ENCODE measurements at regions not wholly inside any gene's neighbourhood (a gene's known extent, or its start where the extent isn't known, plus 50 kb on each side); places are given as distances from the start of the nearest gene placed in this dataset.

DNA sequence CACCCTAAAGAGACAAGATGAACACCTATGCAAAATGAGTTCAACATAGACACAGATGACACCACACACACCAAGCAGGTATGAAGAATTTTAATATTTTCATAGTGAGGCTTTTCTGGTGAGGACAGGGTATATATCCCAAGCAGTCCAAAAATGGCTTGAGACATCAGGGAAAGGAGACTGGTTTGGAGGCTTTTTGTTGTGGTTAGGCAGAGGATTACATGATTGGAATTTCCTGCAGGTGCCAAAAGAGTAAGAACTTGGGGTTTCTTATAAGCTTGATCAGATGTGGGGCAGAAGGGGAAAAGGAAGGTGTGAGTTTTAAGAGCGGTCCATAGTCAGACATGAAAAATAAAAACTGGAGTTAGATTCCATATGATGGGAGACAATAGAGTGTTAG, 420.8 kb upstream of the SLITRK1 start:
- Histone ChIP-seq H3K4me2 (ENCODE audit: low read depth, low read length) (no peak overlapping the region), H3K9me1 (ENCODE audit: insufficient read depth, low read length) (no peaks in the 10 kb centered on the region), H3K4me1 (ENCODE audit: control insufficient read depth, insufficient read depth, low read length) (no peaks in the 10 kb centered on the region), H2BK15ac (ENCODE audit: low read depth, low read length) (no peak overlapping the region), H3K9ac (ENCODE audit: low read depth, low read length) (no peak overlapping the region), H3K4ac (ENCODE audit: low read depth, low read length) (no peak overlapping the region), H4K5ac (ENCODE audit: low read depth, low read length) (no peak overlapping the region), H3K23ac (ENCODE audit: low read depth, low read length) (no peak overlapping the region), H3K9me3 (ENCODE audit: control insufficient read depth, insufficient read depth, low read length) (no peaks in the 10 kb centered on the region), H3K14ac (replicated peaks; ENCODE audit: low read depth, low read length) (no peak overlapping the region), H4K20me1 (ENCODE audit: insufficient read depth, low read length) (no peaks in the 10 kb centered on the region), H2AK5ac (ENCODE audit: low read depth, low read length) (no peak overlapping the region), H3K79me1 (ENCODE audit: low read depth in 1 of 2, low read length in 2 of 2) (no peaks in the 10 kb centered on the region), H3K36me3 (ENCODE audit: control insufficient read depth, insufficient read depth, low read length) (no peaks in the 10 kb centered on the region), H3K27me3 (ENCODE audit: control insufficient read depth, insufficient read depth, low read length) (no peaks in the 10 kb centered on the region), H3K27ac (ENCODE audit: insufficient read depth, low read length) (no peak overlapping the region), H3K4me3 (ENCODE audit: insufficient read depth, low read depth, low read length) (no peak overlapping the region), H2BK5ac (ENCODE audit: low read depth, low read length, poor library complexity, severe bottlenecking) (no peak overlapping the region), H4K8ac (ENCODE audit: low read depth in 2 of 2, low read length in 2 of 2) (no peak overlapping the region), H3K56ac (ENCODE audit: extremely low read depth, insufficient read depth, low read length) (no peak overlapping the region), H4K91ac (ENCODE audit: insufficient read depth, low read depth, low read length) (no peak overlapping the region), H3K18ac (ENCODE audit: low read depth, low read length) (no peak overlapping the region), H2AK9ac (replicated peaks; ENCODE audit: low read depth, low read length, poor library complexity) (no peak overlapping the region), H2AFZ (replicated peaks; ENCODE audit: low read length, poor library complexity) (no peak overlapping the region), H2BK120ac (ENCODE audit: low read depth, low read length) (no peak overlapping the region), H2BK20ac (ENCODE audit: low read depth, low read length) (no peak overlapping the region)
- no TSS peak for BruUV-seq (replicated peaks)
- intact Hi-C loops (cut with micrococcal nuclease) (no loop called here), dilution Hi-C loops (cut with HindIII; ENCODE audit: low sequenced_read_pairs, unreplicated experiment) (no loop called here), in situ Hi-C loops (cut with MboI; ENCODE audit: low sequenced_read_pairs) (no loop called here)
- ATAC-seq (ENCODE audit: low read depth), result no peak
- POLR2A ChIA-PET (ENCODE audit: unreplicated experiment), result no interaction called here
- WGBS, 2 experiments (ENCODE audit: extremely low coverage in 2 of 2, insufficient read length in 1 of 2), result no CpG with 5 or more reads among the region's 1 CpG
- CTCF ChIA-PET, result interaction anchor here (0.5 kb wide), 1 partner anchor 40 kb away, joined by 3 read pairs; no protein-coding TSS in a partner anchor
- no peak for DNase-seq
- no peak for TF ChIP-seq RAD21 (IDR thresholded peaks at IDR 0.05; ENCODE audit: low read length)
- no peak for TF ChIP-seq BHLHE40 (IDR thresholded peaks at IDR 0.05; ENCODE audit: low read depth, low read length)
- TF ChIP-seq NFE2L2 (IDR thresholded peaks at IDR 0.05; ENCODE audit: low read depth, low read length), result no peak
- TF ChIP-seq CEBPB (IDR thresholded peaks at IDR 0.05; ENCODE audit: low read depth, low read length), result no peak
- TF ChIP-seq MAFK (IDR thresholded peaks at IDR 0.05; ENCODE audit: low read depth, low read length), result no peak
- TF ChIP-seq, protein P1, sequence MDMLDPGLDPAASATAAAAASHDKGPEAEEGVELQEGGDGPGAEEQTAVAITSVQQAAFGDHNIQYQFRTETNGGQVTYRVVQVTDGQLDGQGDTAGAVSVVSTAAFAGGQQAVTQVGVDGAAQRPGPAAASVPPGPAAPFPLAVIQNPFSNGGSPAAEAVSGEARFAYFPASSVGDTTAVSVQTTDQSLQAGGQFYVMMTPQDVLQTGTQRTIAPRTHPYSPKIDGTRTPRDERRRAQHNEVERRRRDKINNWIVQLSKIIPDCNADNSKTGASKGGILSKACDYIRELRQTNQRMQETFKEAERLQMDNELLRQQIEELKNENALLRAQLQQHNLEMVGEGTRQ (IDR thresholded peaks at IDR 0.05; ENCODE audit: low read depth, low read length), result no peak

Measured in IMR-90 (cell line).